Choroid plexus epithelial cell (primary cell): ENCODE measurements at regions not wholly inside any gene's neighbourhood (a gene's known extent, or its start where the extent isn't known, plus 50 kb on each side); places are given as distances from the start of the nearest gene placed in this dataset.

Experiments
- DNase-seq: peaks from one replicate; pipeline ENCODE4 v3.0.0-alpha.2; 2010; ENCODE audit warnings: low read depth
- H3K4me3 ChIP-seq: 2 replicates; pipeline ENCODE4 v1.5.1; 2011; ENCODE audit warnings: low read depth, mild to moderate bottlenecking, control low read depth, low read length, moderate library complexity
- TF ChIP-seq, protein P1 (sequence below): conservative IDR thresholded peaks from 2 replicates; pipeline ENCODE4 v1.5.1; 2011; ENCODE audit warnings: low read depth, mild to moderate bottlenecking, control low read depth, inconsistent platforms, low read length, moderate library complexity

DNA sequence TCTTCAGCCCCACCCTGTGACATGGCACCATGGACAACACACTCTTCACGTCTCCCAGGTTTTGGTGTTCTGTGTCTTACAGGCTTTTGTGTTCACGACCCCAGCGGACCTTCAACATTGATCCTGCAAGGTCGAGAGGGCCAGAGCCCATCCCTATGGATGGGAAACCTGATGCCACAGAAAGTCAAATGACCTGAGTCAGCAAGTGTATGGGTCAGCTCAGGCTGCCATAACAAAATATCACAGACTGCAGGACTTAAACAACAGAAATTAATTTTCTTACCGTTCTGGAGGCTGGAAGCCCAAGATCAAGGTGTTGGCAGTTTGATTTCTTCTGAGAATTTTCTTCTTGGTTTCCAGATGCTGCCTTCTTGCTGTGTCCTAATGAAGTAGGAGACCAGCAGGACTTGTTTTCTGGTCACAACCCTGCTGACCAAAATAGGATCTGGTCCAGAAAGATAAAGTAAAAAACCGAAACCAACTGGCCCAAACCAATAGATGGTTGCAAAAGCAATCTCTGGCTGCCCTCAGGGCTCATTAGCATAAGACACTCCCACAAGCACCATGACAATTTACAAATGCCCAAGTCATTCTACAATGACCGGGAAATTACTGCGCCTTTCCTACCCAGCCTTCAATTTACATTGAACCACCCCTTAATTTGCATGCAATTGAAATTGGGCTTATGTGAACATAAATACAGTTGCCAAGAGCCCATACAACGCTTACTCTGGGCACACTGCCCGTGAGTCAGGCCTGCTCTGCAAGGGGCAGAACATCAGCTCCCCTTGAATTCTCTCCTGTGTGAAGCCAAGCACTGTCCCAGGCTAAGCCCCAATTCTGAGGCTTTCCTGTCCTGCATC, 82.9 kb upstream of the SLC22A11 start:
- peak; percentile 5 for DNase-seq
- TF ChIP-seq, protein P1, sequence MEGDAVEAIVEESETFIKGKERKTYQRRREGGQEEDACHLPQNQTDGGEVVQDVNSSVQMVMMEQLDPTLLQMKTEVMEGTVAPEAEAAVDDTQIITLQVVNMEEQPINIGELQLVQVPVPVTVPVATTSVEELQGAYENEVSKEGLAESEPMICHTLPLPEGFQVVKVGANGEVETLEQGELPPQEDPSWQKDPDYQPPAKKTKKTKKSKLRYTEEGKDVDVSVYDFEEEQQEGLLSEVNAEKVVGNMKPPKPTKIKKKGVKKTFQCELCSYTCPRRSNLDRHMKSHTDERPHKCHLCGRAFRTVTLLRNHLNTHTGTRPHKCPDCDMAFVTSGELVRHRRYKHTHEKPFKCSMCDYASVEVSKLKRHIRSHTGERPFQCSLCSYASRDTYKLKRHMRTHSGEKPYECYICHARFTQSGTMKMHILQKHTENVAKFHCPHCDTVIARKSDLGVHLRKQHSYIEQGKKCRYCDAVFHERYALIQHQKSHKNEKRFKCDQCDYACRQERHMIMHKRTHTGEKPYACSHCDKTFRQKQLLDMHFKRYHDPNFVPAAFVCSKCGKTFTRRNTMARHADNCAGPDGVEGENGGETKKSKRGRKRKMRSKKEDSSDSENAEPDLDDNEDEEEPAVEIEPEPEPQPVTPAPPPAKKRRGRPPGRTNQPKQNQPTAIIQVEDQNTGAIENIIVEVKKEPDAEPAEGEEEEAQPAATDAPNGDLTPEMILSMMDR, result no peak
- no peak overlapping the region for H3K4me3 ChIP-seq

DNA sequence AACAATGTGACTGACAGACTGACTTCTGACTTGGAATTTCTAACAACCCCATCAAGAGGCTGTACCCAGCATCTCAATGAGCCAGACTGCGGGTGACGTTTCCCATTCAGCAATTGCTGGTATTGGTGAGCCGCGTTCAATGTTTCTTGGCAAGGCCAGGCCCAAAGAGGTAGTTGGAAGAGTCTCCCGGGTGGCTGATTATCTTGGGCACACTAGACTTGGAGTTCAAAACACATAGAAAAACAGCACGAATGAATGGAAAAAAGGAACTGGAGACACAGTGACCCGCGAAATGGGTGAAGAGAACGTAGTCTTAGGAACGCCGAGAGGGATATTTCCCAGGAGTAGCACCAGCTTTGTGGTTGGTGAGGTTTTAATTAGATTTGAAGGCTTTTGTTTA, 81.1 kb upstream of the SLC22A11 start:
- TF ChIP-seq, protein P1, result no peak
- H3K4me3 ChIP-seq, result no peak overlapping the region
- no peak for DNase-seq

DNA sequence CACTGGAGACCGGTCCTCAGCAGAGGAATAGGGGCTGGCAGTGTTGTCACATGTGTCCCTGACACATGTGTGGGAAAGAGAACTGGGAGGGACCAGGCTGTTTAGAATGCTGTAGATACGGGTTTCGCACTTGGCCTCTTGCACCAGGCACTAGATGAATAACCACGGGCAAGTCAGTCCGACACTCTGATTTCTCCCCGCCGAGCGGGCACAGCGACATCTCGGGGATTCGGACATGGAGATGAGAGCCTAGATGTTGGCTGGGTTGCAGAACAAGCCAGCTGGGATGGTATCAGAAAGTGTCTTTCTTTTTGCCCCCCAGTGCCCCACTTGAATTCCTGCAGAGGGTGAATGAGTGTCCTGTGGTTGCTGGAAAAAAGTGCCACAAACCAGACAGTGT, 80.6 kb upstream of the SLC22A11 start:
- TF ChIP-seq, protein P1, result no peak
- DNase-seq, result no peak
- no peak overlapping the region for H3K4me3 ChIP-seq

DNA sequence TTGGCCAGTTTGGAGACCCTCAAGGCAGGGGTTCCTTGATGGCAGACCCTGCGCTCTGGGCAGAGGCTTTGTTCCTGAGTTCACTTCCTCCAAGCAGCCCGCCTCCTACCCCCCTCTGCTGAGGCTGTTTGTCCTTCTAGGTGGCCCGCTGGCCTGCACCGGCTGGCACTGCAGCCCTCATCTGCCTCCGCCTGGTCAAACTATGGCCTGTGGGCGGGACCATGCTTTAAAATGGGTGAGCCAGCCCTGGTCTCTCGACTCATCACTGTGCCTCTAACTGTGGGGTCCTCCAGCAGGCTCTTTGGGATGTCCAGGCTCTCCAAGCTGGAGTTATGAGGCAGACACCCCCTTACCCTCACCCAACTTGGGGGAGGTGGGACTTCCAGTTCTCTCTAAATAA, 78.9 kb upstream of the SLC22A11 start:
- TF ChIP-seq, protein P1, result no peak
- DNase-seq, result no peak
- H3K4me3 ChIP-seq, result no peak overlapping the region

DNA sequence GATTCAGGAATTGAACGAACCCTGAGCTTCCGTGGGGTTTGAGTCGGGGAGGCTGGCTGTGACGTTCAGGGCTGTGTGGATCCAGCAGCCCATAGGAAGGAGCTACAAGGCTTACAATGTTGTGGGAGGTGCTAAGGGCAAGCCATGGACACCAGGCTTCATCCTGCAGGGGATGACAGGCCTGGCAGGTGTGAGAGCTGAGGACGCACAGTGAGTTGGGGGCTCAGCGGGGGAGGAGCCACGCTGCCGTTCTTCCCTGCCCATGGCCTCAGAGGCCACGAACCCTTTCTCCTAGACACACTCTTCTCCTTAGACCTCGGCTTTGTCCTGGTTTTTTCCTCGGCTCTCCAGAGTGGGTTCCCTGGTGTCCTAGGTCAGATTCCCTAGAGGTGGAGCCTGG, 78.1 kb upstream of the SLC22A11 start:
- no peak for DNase-seq
- TF ChIP-seq, protein P1, result no peak
- no peak overlapping the region for H3K4me3 ChIP-seq

DNA sequence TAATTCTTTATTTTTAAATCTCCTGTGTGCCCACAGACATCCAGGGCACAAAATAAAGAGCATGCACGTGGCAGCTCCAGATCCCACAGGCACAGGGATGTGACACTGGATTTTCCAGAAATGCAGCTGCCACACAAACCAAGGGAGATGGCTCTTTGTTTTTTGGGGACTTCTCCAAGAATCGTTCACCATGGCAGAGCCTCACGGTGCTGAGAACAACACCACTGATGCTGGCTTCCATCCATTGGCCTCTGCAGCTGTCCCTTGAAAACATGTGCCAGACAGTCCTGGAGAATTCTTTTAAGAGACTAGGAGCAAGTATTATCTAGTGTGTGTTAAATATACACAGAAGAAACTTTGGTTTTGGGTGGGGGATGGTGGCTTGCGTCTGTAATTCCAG, 73.2 kb upstream of the SLC22A11 start:
- no peak for DNase-seq
- no peak overlapping the region for H3K4me3 ChIP-seq

More for the DNA sequence above, 73.2 kb upstream of the SLC22A11 start:
- TF ChIP-seq, protein P1, result no peak
